OCI-LY7 (cell line): ENCODE measurements at regions not wholly inside any gene's neighbourhood (a gene's known extent, or its start where the extent isn't known, plus 50 kb on each side); places are given as distances from the start of the nearest gene placed in this dataset.

Source experiments
- BruUV-seq: library from RNA; stranded (reverse); fragments of 400-500 nt; replicated peaks from 2 replicates; lab custom pipeline; 2021; lab: Mats Ljungman, UMichigan
- CTCF ChIA-PET: fragments of 300-600 bp; sonication (Branson Sonifier 250); formaldehyde crosslinking; loops from one replicate; lab custom pipeline; 2022; ENCODE audit warnings: antibody characterized with exemption; ENCODE audit not compliant: unreplicated experiment; lab: Charles Lee
- POLR2A ChIA-PET: fragments of 300-600 bp; sonication (Branson Sonifier 250); formaldehyde crosslinking; loops from one replicate; lab custom pipeline; 2022; ENCODE audit warnings: antibody characterized with exemption; lab: Charles Lee
- DNase-seq: peaks from one replicate; pipeline ENCODE4 v3.0.0-alpha.2; 2015; ENCODE audit warnings: low spot score
- H2AFZ ChIP-seq: fragments of 200-600 bp; sonication (generic), shearing (Covaris generic); 2 replicates; pipeline ENCODE4 v1.6.1; 2014; ENCODE audit warnings: mild to moderate bottlenecking, antibody characterized with exemption, low read length, moderate library complexity
- H3K27ac ChIP-seq: fragments of 200-600 bp; sonication (generic); 2 replicates; pipeline ENCODE4 v1.5.1; 2014; ENCODE audit warnings: mixed run types, low read depth, mild to moderate bottlenecking, moderate library complexity, low read length, inconsistent platforms; ENCODE audit not compliant: poor library complexity, severe bottlenecking
- H3K36me3 ChIP-seq: fragments of 200-600 bp; sonication (generic); 2 replicates; pipeline ENCODE4 v1.6.1; 2014; ENCODE audit warnings: mild to moderate bottlenecking, antibody characterized with exemption, low read length, moderate library complexity, mixed read lengths; ENCODE audit not compliant: insufficient read depth
- H3K4me1 ChIP-seq: fragments of 200-600 bp; sonication (generic); 2 replicates; pipeline ENCODE4 v1.5.1; 2014; ENCODE audit warnings: mild to moderate bottlenecking, low read length; ENCODE audit not compliant: insufficient read depth, poor library complexity, severe bottlenecking
- H3K4me2 ChIP-seq: fragments of 200-600 bp; sonication (generic); 2 replicates; pipeline ENCODE4 v1.6.1; 2014; ENCODE audit warnings: mild to moderate bottlenecking, low read length
- H3K4me3 ChIP-seq: fragments of 200-600 bp; sonication (generic); 2 replicates; pipeline ENCODE4 v1.5.1; 2014; ENCODE audit warnings: mild to moderate bottlenecking, low read depth, low read length; ENCODE audit not compliant: poor library complexity, severe bottlenecking
- H3K79me2 ChIP-seq: fragments of 200-600 bp; sonication (generic); 2 replicates; pipeline ENCODE4 v1.6.1; 2016; ENCODE audit warnings: low read depth, mild to moderate bottlenecking, low read length, moderate library complexity, mixed read lengths; ENCODE audit not compliant: insufficient read depth
- H3K9me2 ChIP-seq: fragments of 200-600 bp; sonication (generic); 2 replicates; pipeline ENCODE4 v1.6.1; 2016; ENCODE audit warnings: mild to moderate bottlenecking, low read length, mixed read lengths; ENCODE audit not compliant: insufficient read depth
- H3K9me3 ChIP-seq: fragments of 200-600 bp; sonication (generic); 2 replicates; pipeline ENCODE4 v1.6.1; 2014; ENCODE audit warnings: mild to moderate bottlenecking, mixed run types, low read length, mixed read lengths
- H4K20me1 ChIP-seq: fragments of 200-600 bp; sonication (generic); 2 replicates; pipeline ENCODE4 v1.6.1; 2014; ENCODE audit warnings: mild to moderate bottlenecking, antibody characterized with exemption, low read length, moderate library complexity, mixed read lengths; ENCODE audit not compliant: insufficient read depth
- CTCF ChIP-seq: fragments of 200-600 bp; sonication (generic); conservative IDR thresholded peaks from 2 replicates; pipeline ENCODE4 v1.5.1; 2014; ENCODE audit warnings: mild to moderate bottlenecking, antibody characterized with exemption, low read length, moderate library complexity, mixed read lengths
- EZH2phosphoT487 ChIP-seq: fragments of 200-600 bp; sonication (generic); IDR thresholded peaks from 2 replicates; pipeline ENCODE4 v1.6.1; 2018; ENCODE audit warnings: low read depth, borderline replicate concordance, mild to moderate bottlenecking, mixed run types, antibody characterized with exemption, low read length, moderate library complexity, mixed read lengths
- intact Hi-C: fragments of 100-400 bp; cut with micrococcal nuclease; formaldehyde crosslinking; loops from one replicate; pipeline ENCODE4 v1.10.0; 2022; ENCODE audit not compliant: unreplicated experiment

DNA sequence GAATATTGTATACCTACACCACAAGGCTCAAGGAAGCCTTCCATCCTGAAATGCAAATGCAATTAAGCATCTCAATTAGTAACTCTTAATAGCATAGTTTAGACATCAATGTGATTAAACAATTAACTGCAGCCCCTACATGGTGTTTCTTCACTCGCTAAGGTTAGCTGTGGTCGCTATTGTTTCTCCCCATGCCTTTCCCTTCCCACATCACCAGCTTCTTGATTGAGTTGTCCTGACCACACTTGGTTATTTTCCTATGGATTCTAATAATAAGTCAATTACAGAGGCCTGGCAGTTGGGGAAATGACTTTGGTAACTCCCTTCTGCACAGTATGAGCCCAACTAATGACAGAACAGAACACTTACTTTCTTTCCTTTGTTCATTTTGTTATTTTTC is 265.0 kb downstream of the ADAMTS20 start:
- DNase-seq: no peak
- Histone ChIP-seq H3K4me2 (no peak overlapping the region), H3K9me3 (no peaks in the 10 kb centered on the region), H3K27ac (no peak overlapping the region), H3K79me2 (no peaks in the 10 kb centered on the region), H2AFZ (no peak overlapping the region), H3K36me3 (no peaks in the 10 kb centered on the region), H3K4me3 (no peak overlapping the region), H3K9me2 (0 out of 2 replicates have a peak, but pooled peaks cover 3% of the 10 kb centered on the region), H3K4me1 (no peaks in the 10 kb centered on the region), H4K20me1 (no peaks in the 10 kb centered on the region)
- POLR2A ChIA-PET: no interaction called here
- intact Hi-C loops: no loop called here
- TF ChIP-seq EZH2phosphoT487: no peak
- TF ChIP-seq CTCF: no peak
- CTCF ChIA-PET: no interaction called here
- no TSS peak for BruUV-seq

DNA sequence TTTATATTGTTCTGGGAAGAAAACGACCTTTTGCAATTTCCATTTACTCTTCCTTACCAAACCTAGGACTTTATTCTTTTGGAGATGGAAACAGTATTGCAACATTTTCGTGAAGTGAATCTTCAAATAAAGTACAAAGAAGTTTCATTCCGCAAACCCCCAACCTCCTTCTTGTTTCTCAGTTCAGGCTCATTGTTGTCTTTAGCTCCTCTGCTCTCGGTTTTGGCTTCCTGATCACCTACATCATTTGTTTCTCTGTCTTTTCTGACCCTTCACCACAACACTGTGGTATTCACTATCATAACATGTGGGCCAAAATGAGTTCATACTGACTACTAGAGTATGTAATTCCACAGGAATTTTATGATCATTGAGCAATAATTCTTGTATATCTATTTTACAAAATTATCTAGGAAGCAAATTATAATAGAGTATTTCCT is 266.8 kb downstream of the ADAMTS20 start:
- CTCF ChIA-PET: no interaction called here
- POLR2A ChIA-PET: no interaction called here
- Histone ChIP-seq H3K27ac (no peak overlapping the region), H3K4me3 (no peak overlapping the region), H4K20me1 (no peaks in the 10 kb centered on the region), H3K36me3 (no peaks in the 10 kb centered on the region), H3K9me3 (no peaks in the 10 kb centered on the region), H2AFZ (no peak overlapping the region), H3K9me2 (0 out of 2 replicates have a peak, but pooled peaks cover 3% of the 10 kb centered on the region), H3K79me2 (no peaks in the 10 kb centered on the region), H3K4me2 (no peak overlapping the region), H3K4me1 (no peaks in the 10 kb centered on the region)
- no peak for TF ChIP-seq EZH2phosphoT487
- intact Hi-C loops: no loop called here
- BruUV-seq: no TSS peak
- DNase-seq: no peak

- Histone ChIP-seq H3K4me3 (no peak overlapping the region), H3K36me3 (no peaks in the 10 kb centered on the region), H2AFZ (no peak overlapping the region), H3K4me1 (no peaks in the 10 kb centered on the region), H3K27ac (no peak overlapping the region), H4K20me1 (no peaks in the 10 kb centered on the region), H3K79me2 (no peaks in the 10 kb centered on the region), H3K4me2 (no peak overlapping the region), H3K9me3 (no peaks in the 10 kb centered on the region), H3K9me2 (0 out of 2 replicates have a peak, but pooled peaks cover 3% of the 10 kb centered on the region)
- no TSS peak for BruUV-seq
- CTCF ChIA-PET: no interaction called here
- POLR2A ChIA-PET: interaction anchor here (1.5 kb wide), 1 partner anchor 15 kb away, joined by 4 read pairs; no protein-coding TSS in a partner anchor
- intact Hi-C loops: no loop called here
- TF ChIP-seq EZH2phosphoT487 (no peak), CTCF (no peak)
- no peak for DNase-seq
Observed at GRCh38 chr12:43284486-43285158, 267.4 kb downstream of the ADAMTS20 start.
